Activated CD4-positive, alpha-beta T cell treated with anti-CD3 and anti-CD28 coated beads, Interleukin-2, amount 10 ng/mL, durations not matched to agents 7 days and 5 days (primary cell): ENCODE measurements at regions not wholly inside any gene's neighbourhood (a gene's known extent, or its start where the extent isn't known, plus 50 kb on each side); places are given as distances from the start of the nearest gene placed in this dataset.
"Not testable (repeated sequence)": the region's sequence is repeated elsewhere in the genome, so short reads cannot be mapped to it uniquely, and the experiment has no call there.

Experiments used
- CTCF ChIA-PET: fragments of 350-600 bp; sonication (Branson Sonifier 250); formaldehyde crosslinking; loops from one replicate; lab custom pipeline; 2021; ENCODE audit warnings: antibody characterized with exemption; lab: Charles Lee
- POLR2A ChIA-PET: fragments of 350-600 bp; sonication (Branson Sonifier 250); formaldehyde crosslinking; loops from one replicate; lab custom pipeline; 2021; ENCODE audit warnings: antibody characterized with exemption; lab: Charles Lee
- DNase-seq: peaks from one replicate; pipeline ENCODE4 v3.0.0-alpha.2; 2020
- H3K27ac Mint-ChIP-seq: one replicate; pipeline ENCODE4 v1.8.0; 2021; ENCODE audit warnings: mild to moderate bottlenecking, moderate library complexity, mixed read lengths
- H3K27me3 Mint-ChIP-seq: one replicate; pipeline ENCODE4 v1.8.0; 2021; ENCODE audit warnings: mixed read lengths
- H3K36me3 Mint-ChIP-seq: one replicate; pipeline ENCODE4 v1.8.0; 2021; ENCODE audit warnings: low read depth, mixed read lengths
- H3K4me1 Mint-ChIP-seq: one replicate; pipeline ENCODE4 v1.8.0; 2021; ENCODE audit warnings: mixed read lengths
- H3K4me3 Mint-ChIP-seq: one replicate; pipeline ENCODE4 v1.8.0; 2021; ENCODE audit warnings: mild to moderate bottlenecking, moderate library complexity, mixed read lengths
- H3K9me3 Mint-ChIP-seq: one replicate; pipeline ENCODE4 v1.8.0; 2021; ENCODE audit warnings: mixed read lengths

DNA sequence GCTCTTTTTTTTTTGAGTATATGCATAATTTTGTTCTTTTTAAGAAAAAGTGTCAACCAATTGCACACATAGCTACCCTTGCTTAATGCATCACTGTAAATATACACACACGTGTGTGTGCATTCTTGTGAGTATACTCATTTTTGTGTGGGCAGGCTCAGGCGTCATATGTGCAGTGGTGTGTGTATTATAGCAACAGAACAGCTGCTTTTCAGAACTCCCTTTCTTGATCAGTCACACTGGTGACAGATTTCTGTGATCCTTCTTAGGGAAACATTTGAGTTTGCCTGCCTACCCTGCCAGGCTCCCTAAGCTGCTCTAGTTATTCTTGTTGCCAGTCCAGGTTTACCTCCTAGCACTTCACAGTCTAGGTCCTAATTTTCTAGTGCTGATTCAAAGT lies 287.0 kb upstream of the SEMA6A start:
- no peak for DNase-seq
- H3K4me3 Mint-ChIP-seq = no peak overlapping the region
- no peak overlapping the region for H3K27ac Mint-ChIP-seq
- no peaks in the 10 kb centered on the region for H3K4me1 Mint-ChIP-seq
- H3K9me3 Mint-ChIP-seq = no peaks in the 10 kb centered on the region
- H3K36me3 Mint-ChIP-seq = no peaks in the 10 kb centered on the region
- POLR2A ChIA-PET = no interaction called here
- CTCF ChIA-PET = no interaction called here
- H3K27me3 Mint-ChIP-seq = no peaks in the 10 kb centered on the region

DNA sequence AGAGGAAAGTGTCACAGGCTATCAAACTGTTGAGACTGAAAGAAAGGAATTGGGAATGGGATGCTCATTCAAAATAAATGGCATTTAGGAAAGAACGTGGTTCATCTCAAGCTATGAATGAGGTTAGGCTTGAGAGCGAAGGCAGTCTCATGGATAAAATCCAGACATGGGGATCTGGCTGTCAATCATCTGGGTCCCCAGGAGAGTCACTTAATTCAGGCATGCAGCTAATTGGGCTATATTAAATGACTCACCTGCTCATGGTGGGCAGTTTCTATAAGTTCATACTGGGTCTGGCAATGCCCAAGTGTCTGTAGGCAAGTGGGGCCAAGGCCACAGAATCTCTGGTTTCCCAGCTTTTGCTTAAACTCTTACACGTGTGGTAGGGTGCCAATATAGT lies 286.5 kb upstream of the SEMA6A start:
- H3K4me1 Mint-ChIP-seq = no peaks in the 10 kb centered on the region
- H3K9me3 Mint-ChIP-seq = no peaks in the 10 kb centered on the region
- ChIA-PET POLR2A (no interaction called here), CTCF (no interaction called here)
- H3K27ac Mint-ChIP-seq = no peak overlapping the region
- DNase-seq = no peak
- no peaks in the 10 kb centered on the region for H3K27me3 Mint-ChIP-seq
- H3K4me3 Mint-ChIP-seq = no peak overlapping the region
- H3K36me3 Mint-ChIP-seq = no peaks in the 10 kb centered on the region

- H3K9me3 Mint-ChIP-seq = no peaks in the 10 kb centered on the region
- H3K27me3 Mint-ChIP-seq = no peaks in the 10 kb centered on the region
- no peak overlapping the region for H3K4me3 Mint-ChIP-seq
- POLR2A ChIA-PET = no interaction called here
- H3K27ac Mint-ChIP-seq = no peak overlapping the region
- CTCF ChIA-PET = no interaction called here
- H3K36me3 Mint-ChIP-seq = no peaks in the 10 kb centered on the region
- no peak for DNase-seq
- no peaks in the 10 kb centered on the region for H3K4me1 Mint-ChIP-seq
Observed at GRCh38 chr5:116859666-116860320, 285.2 kb upstream of the SEMA6A start.

GRCh38 chr5:116858705-116859333 lies 284.2 kb upstream of the SEMA6A start:
- Mint-ChIP-seq H3K9me3 (no peaks in the 10 kb centered on the region), H3K27ac (no peak overlapping the region), H3K4me1 (no peaks in the 10 kb centered on the region), H3K4me3 (no peak overlapping the region), H3K36me3 (no peaks in the 10 kb centered on the region), H3K27me3 (no peaks in the 10 kb centered on the region)
- DNase-seq = no peak
- ChIA-PET CTCF (no interaction called here), POLR2A (no interaction called here)

GRCh38 chr5:116858020-116858419 lies 283.4 kb upstream of the SEMA6A start:
- POLR2A ChIA-PET, H3K36me3 Mint-ChIP-seq, CTCF ChIA-PET: not testable (repeated sequence)

GRCh38 chr5:116856271-116856670 lies 281.6 kb upstream of the SEMA6A start:
- Mint-ChIP-seq H3K4me3 (no peak overlapping the region), H3K27me3 (no peaks in the 10 kb centered on the region), H3K27ac (no peak overlapping the region), H3K4me1 (no peaks in the 10 kb centered on the region), H3K9me3 (no peaks in the 10 kb centered on the region), H3K36me3 (no peaks in the 10 kb centered on the region)
- ChIA-PET CTCF (no interaction called here), POLR2A (no interaction called here)
- DNase-seq = no peak

More at GRCh38 chr5:116858020-116858419, 283.4 kb upstream of the SEMA6A start:
- not testable (repeated sequence) for H3K27ac Mint-ChIP-seq, H3K4me1 Mint-ChIP-seq, H3K4me3 Mint-ChIP-seq, DNase-seq, H3K9me3 Mint-ChIP-seq, H3K27me3 Mint-ChIP-seq

GRCh38 chr5:116853992-116854391 lies 279.4 kb upstream of the SEMA6A start:
- no peak overlapping the region for H3K4me3 Mint-ChIP-seq

GRCh38 chr5:116848954-116849581 lies 274.4 kb upstream of the SEMA6A start:
- no peaks in the 10 kb centered on the region for H3K36me3 Mint-ChIP-seq
- ChIA-PET CTCF (no interaction called here), POLR2A (no interaction called here)
- H3K4me1 Mint-ChIP-seq = no peaks in the 10 kb centered on the region
- H3K27ac Mint-ChIP-seq = no peak overlapping the region
- no peaks in the 10 kb centered on the region for H3K9me3 Mint-ChIP-seq
- no peak for DNase-seq
- no peaks in the 10 kb centered on the region for H3K27me3 Mint-ChIP-seq
- H3K4me3 Mint-ChIP-seq = no peak overlapping the region

More at GRCh38 chr5:116853992-116854391, 279.4 kb upstream of the SEMA6A start:
- Mint-ChIP-seq H3K27me3 (no peaks in the 10 kb centered on the region), H3K9me3 (no peaks in the 10 kb centered on the region), H3K27ac (no peak overlapping the region), H3K36me3 (no peaks in the 10 kb centered on the region), H3K4me1 (no peaks in the 10 kb centered on the region)
- ChIA-PET POLR2A (no interaction called here), CTCF (no interaction called here)
- no peak for DNase-seq

DNA sequence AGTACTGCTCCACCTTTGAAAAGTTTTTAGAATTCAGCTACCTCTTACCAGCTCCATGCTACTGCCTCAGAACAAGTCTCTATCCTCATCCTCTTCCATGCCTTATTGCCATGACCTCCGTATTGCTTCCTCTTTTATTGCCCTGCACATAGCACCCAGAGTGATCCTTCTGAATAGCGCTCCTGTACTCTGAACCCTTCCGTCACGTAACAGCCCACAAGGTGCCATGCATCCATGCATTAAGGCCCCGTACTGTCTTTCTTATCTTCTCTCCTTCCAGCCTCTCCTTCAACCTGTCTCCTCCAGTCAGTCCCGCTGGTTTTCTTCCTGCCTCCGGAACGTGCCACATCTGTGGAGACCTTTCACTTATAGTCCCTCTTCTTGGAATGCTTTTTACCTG lies 273.3 kb upstream of the SEMA6A start:
- ChIA-PET CTCF (no interaction called here), POLR2A (no interaction called here)
- DNase-seq = no peak
- H3K27ac Mint-ChIP-seq = no peak overlapping the region
- no peaks in the 10 kb centered on the region for H3K36me3 Mint-ChIP-seq
- H3K4me1 Mint-ChIP-seq = no peaks in the 10 kb centered on the region
- H3K27me3 Mint-ChIP-seq = no peaks in the 10 kb centered on the region
- H3K4me3 Mint-ChIP-seq = no peak overlapping the region
- no peaks in the 10 kb centered on the region for H3K9me3 Mint-ChIP-seq

DNA sequence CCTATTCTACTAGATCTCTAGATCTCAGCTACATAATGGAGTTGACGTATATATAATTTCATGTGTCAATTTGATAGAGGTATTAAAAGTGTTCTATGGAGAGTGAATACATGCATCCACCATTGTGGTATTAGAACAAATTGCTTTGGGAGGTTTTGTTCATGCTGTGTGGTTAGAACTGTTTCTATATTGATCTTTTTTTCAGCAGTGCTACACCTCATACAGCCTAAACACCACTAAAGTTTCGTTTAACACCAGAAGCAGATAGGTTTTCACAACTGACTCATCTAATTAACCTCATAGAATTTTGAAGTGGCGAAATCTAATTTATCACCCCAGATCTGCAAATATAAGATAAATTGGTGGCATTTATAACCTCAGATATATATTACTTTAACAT lies 269.4 kb upstream of the SEMA6A start:
- no peak overlapping the region for H3K4me3 Mint-ChIP-seq
- no peaks in the 10 kb centered on the region for H3K9me3 Mint-ChIP-seq
- H3K27ac Mint-ChIP-seq = no peak overlapping the region
- ChIA-PET POLR2A (no interaction called here), CTCF (no interaction called here)
- no peak for DNase-seq
- no peaks in the 10 kb centered on the region for H3K4me1 Mint-ChIP-seq
- no peaks in the 10 kb centered on the region for H3K27me3 Mint-ChIP-seq
- no peaks in the 10 kb centered on the region for H3K36me3 Mint-ChIP-seq

- Mint-ChIP-seq H3K27ac (no peak overlapping the region), H3K4me3 (no peak overlapping the region), H3K36me3 (no peaks in the 10 kb centered on the region), H3K4me1 (no peaks in the 10 kb centered on the region), H3K9me3 (no peaks in the 10 kb centered on the region), H3K27me3 (no peaks in the 10 kb centered on the region)
- CTCF ChIA-PET = no interaction called here
- DNase-seq = no peak
- POLR2A ChIA-PET = no interaction called here
Observed at GRCh38 chr5:116842514-116842961, 267.9 kb upstream of the SEMA6A start.

GRCh38 chr5:116841734-116842133 lies 267.1 kb upstream of the SEMA6A start:
- no peak overlapping the region for H3K4me3 Mint-ChIP-seq
- ChIA-PET CTCF (no interaction called here), POLR2A (no interaction called here)
- H3K4me1 Mint-ChIP-seq = no peaks in the 10 kb centered on the region
- H3K9me3 Mint-ChIP-seq = no peaks in the 10 kb centered on the region
- no peak for DNase-seq
- H3K36me3 Mint-ChIP-seq = no peaks in the 10 kb centered on the region
- no peaks in the 10 kb centered on the region for H3K27me3 Mint-ChIP-seq
- no peak overlapping the region for H3K27ac Mint-ChIP-seq

GRCh38 chr5:116838011-116838536 lies 263.5 kb upstream of the SEMA6A start:
- Mint-ChIP-seq H3K27me3 (no peaks in the 10 kb centered on the region), H3K27ac (no peak overlapping the region)
- CTCF ChIA-PET = no interaction called here

More at GRCh38 chr5:116838011-116838536, 263.5 kb upstream of the SEMA6A start:
- no peaks in the 10 kb centered on the region for H3K36me3 Mint-ChIP-seq
- no peak overlapping the region for H3K4me3 Mint-ChIP-seq
- no peaks in the 10 kb centered on the region for H3K9me3 Mint-ChIP-seq
- H3K4me1 Mint-ChIP-seq = no peaks in the 10 kb centered on the region
- POLR2A ChIA-PET = no interaction called here
- DNase-seq = no peak
